22Rv1 (cell line): ENCODE measurements at regions not wholly inside any gene's neighbourhood (a gene's known extent, or its start where the extent isn't known, plus 50 kb on each side); places are given as distances from the start of the nearest gene placed in this dataset.

Experiments used
- H3K27ac ChIP-seq: fragments of 450-650 bp; 2 replicates; pipeline ENCODE4 v1.5.1; 2017
- CTCF ChIP-seq: fragments of 450-650 bp; IDR thresholded peaks from 2 replicates; pipeline ENCODE4 v1.5.1; 2017; ENCODE audit warnings: mild to moderate bottlenecking
- ZFX ChIP-seq: fragments of 450-650 bp; IDR thresholded peaks from 2 replicates; pipeline ENCODE4 v1.6.1; 2017; ENCODE audit warnings: antibody characterized with exemption, borderline replicate concordance

GRCh38 chr4:56745042-56745441, 63.9 kb upstream of the HOPX start:
- TF ChIP-seq CTCF (no peak), ZFX (no peak)
- H3K27ac ChIP-seq, result peak overlapping the region; percentile 90

GRCh38 chr4:56744030-56744429, 62.9 kb upstream of the HOPX start:
- peak overlapping the region; percentile 90 for H3K27ac ChIP-seq
- TF ChIP-seq CTCF (no peak), ZFX (no peak)

- H3K27ac ChIP-seq, result peak overlapping the region; percentile 90
- no peak for TF ChIP-seq ZFX
- no peak for TF ChIP-seq CTCF
Measured at GRCh38 chr4:56743550-56743949, 62.5 kb upstream of the HOPX start.

- H3K27ac ChIP-seq, result peak overlapping the region; percentile 90
- TF ChIP-seq ZFX, result no peak
- TF ChIP-seq CTCF, result no peak
Measured at GRCh38 chr4:56742080-56742871, 61.2 kb upstream of the HOPX start.

- TF ChIP-seq CTCF, result no peak
- TF ChIP-seq ZFX, result no peak
- H3K27ac ChIP-seq, result peak overlapping the region; percentile 90
Measured at GRCh38 chr4:56741595-56741994, 60.5 kb upstream of the HOPX start.

GRCh38 chr4:56739066-56739777, 58.1 kb upstream of the HOPX start:
- TF ChIP-seq ZFX (no peak), CTCF (no peak)
- H3K27ac ChIP-seq, result no peak overlapping the region

- H3K27ac ChIP-seq, result no peak overlapping the region
- TF ChIP-seq CTCF (no peak), ZFX (no peak)
Measured at GRCh38 chr4:56737666-56738065, 56.6 kb upstream of the HOPX start.
